Coronary artery (tissue), 2 donors: ENCODE measurements at regions not wholly inside any gene's neighbourhood (a gene's known extent, or its start where the extent isn't known, plus 50 kb on each side); places are given as distances from the start of the nearest gene placed in this dataset.

Experiments
- DNase-seq: peaks from one replicate; pipeline ENCODE4 v3.0.0-alpha.2; 2017; ENCODE audit warnings: low spot score
- H3K27ac ChIP-seq, 2 donors: fragments of 200-600 bp; sonication (generic); one replicate each; pipeline ENCODE4 v1.5.1; 2016 to 2019
- H3K4me3 ChIP-seq: fragments of 200-600 bp; sonication (generic); 2 replicates; pipeline ENCODE4 v1.5.1; 2016; ENCODE audit warnings: mild to moderate bottlenecking, moderate library complexity
- TF ChIP-seq, protein P1 (sequence below): fragments of 200-600 bp; sonication (generic); IDR thresholded peaks from one replicate; pipeline ENCODE4 v1.5.1; 2019; ENCODE audit warnings: antibody characterized with exemption

GRCh38 chr12:25819691-25820090 lies 138.8 kb upstream of the RASSF8 start:
- Histone ChIP-seq H3K4me3 (no peak overlapping the region), H3K27ac (no peak overlapping the region)
- DNase-seq = no peak
- TF ChIP-seq, protein P1, sequence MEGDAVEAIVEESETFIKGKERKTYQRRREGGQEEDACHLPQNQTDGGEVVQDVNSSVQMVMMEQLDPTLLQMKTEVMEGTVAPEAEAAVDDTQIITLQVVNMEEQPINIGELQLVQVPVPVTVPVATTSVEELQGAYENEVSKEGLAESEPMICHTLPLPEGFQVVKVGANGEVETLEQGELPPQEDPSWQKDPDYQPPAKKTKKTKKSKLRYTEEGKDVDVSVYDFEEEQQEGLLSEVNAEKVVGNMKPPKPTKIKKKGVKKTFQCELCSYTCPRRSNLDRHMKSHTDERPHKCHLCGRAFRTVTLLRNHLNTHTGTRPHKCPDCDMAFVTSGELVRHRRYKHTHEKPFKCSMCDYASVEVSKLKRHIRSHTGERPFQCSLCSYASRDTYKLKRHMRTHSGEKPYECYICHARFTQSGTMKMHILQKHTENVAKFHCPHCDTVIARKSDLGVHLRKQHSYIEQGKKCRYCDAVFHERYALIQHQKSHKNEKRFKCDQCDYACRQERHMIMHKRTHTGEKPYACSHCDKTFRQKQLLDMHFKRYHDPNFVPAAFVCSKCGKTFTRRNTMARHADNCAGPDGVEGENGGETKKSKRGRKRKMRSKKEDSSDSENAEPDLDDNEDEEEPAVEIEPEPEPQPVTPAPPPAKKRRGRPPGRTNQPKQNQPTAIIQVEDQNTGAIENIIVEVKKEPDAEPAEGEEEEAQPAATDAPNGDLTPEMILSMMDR = no peak

DNA sequence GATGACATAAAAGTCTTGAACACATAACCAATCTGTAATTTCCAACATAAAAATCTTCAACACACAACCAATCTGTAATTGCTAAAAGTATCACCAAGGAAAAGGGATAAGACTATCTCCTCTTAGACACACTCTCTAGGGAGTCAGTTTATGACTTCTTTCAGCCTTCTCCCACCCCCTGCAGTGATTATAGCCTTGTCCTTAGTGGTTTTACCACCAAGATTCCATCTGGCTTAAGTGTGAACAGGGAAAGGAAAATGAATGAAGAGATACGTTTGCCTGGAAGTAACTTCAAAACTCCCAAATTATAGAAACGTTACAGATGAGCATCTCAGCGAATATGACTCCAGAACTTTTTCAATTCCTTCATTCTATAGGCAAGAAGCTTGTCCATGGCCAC lies 136.2 kb upstream of the RASSF8 start:
- TF ChIP-seq, protein P1 = no peak
- DNase-seq = no peak
- no peak overlapping the region for H3K27ac ChIP-seq
- no peak overlapping the region for H3K4me3 ChIP-seq

- TF ChIP-seq, protein P1 = no peak
- DNase-seq = no peak
- H3K4me3 ChIP-seq = no peak overlapping the region
- H3K27ac ChIP-seq = no peak overlapping the region
These were observed 133.7 kb upstream of the RASSF8 start for GRCh38 chr12:25824734-25825133.

DNA sequence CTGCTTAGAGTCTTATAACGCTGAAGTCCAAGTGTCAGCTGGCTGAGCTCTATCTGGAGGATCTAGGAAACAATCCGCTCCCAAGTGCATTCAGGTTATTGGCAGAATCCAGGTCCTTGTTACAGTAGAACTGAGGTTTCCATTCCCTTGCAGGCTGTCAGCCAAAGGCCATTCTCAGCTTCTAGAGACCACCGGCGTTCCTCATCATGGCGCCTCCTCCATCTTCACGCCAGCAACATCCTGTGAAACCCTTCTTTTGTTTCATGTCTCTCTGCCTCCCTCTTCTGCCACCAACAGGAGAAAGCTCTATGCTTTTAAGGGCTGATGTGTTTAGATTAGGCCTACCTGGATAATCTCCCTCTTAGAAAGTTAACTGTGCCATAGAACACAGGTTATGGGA lies 133.0 kb upstream of the RASSF8 start:
- no peak overlapping the region for H3K27ac ChIP-seq
- TF ChIP-seq, protein P1 = no peak

DNA sequence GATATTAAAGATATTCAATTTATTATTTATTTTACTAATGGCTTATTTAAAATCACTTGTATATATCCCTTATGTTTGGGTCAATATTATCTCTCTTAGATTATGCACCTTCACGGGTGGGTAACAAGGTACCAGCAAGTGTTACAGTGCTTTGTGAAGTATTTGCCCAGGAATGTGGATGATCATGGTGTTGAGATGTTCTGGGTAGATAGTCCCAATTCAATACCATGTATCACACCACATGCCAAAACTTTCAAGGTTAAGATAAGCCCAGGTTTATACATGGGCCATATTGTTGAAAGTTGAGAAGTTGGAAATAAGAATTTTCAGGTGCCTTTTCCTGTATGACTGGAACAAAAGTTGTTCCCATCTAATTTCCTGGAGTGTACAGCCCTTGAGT lies 131.3 kb upstream of the RASSF8 start:
- TF ChIP-seq, protein P1 = no peak

More for the DNA sequence above, 133.0 kb upstream of the RASSF8 start:
- DNase-seq = no peak
- H3K4me3 ChIP-seq = no peak overlapping the region

DNA sequence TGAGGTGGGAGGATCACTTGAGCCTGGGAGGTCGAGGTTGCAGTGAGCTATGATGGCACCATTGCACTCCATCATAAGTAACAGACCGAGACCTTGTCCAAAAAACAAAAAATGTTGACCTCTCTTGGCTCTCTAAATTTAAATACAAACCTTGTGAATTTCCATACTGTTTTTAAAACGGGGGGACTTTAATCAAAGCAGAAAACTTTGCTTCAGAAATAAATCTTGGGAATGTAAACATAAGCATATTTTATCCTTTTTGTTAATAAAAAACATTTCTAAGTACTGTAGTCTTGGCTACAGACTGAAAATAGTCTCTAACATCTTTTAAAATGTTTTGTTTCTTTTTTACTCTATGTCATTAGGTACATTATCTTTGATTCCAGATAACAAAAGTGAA lies 130.7 kb upstream of the RASSF8 start:
- Histone ChIP-seq H3K27ac (peak overlapping the region in 1 of 2 donors; percentile 67), H3K4me3 (peak overlapping the region; percentile 31)
- TF ChIP-seq, protein P1 = no peak
- DNase-seq = no peak

More for the DNA sequence above, 131.3 kb upstream of the RASSF8 start:
- no peak overlapping the region for H3K4me3 ChIP-seq
- H3K27ac ChIP-seq = no peak overlapping the region
- no peak for DNase-seq

DNA sequence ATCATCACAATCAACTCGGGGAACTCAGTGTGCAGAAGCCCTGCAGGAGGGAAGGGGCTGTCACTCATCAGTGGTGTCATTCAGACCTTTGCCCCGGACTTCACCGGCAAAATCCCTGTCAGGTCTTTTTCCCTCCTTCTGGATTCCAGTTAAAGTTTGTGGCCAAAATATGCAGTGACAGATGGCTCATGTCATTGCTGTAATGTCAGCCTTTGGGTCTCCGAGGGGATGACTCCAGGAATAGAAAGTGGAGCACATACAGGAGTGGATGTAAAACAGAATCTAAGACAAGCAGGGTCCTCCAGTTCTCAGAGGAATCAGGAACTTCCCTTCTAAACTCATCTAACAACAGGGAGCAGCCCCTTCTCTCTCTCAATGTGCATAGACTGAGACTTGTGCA lies 130.3 kb upstream of the RASSF8 start:
- DNase-seq = no peak
- TF ChIP-seq, protein P1 = no peak
- Histone ChIP-seq H3K27ac (peak overlapping the region in 1 of 2 donors; percentile 67), H3K4me3 (peak overlapping the region; percentile 31)
